Left ventricle myocardium inferior (tissue), 1 donor: ENCODE measurements at regions not wholly inside any gene's neighbourhood (a gene's known extent, or its start where the extent isn't known, plus 50 kb on each side); places are given as distances from the start of the nearest gene placed in this dataset.

ENCODE experiments used
- DNase-seq: peaks from one replicate; pipeline ENCODE4 v3.0.0-alpha.2; 2020
- H3K27ac ChIP-seq: fragments of 200-600 bp; replicated peaks from 2 replicates; pipeline ENCODE4 v1.8.0; 2021
- H3K27me3 ChIP-seq: fragments of 200-600 bp; 2 replicates; pipeline ENCODE4 v1.8.0; 2021; ENCODE audit warnings: low read depth
- H3K36me3 ChIP-seq: fragments of 200-600 bp; 2 replicates; pipeline ENCODE4 v1.8.0; 2021
- H3K4me1 ChIP-seq: fragments of 200-600 bp; 2 replicates; pipeline ENCODE4 v1.8.0; 2021
- H3K4me3 ChIP-seq: fragments of 200-600 bp; 2 replicates; pipeline ENCODE4 v1.8.0; 2021; ENCODE audit warnings: mild to moderate bottlenecking, moderate library complexity
- H3K9me3 ChIP-seq: fragments of 200-600 bp; replicated peaks from 2 replicates; pipeline ENCODE4 v1.8.0; 2021
- CTCF ChIP-seq: fragments of 200-600 bp; IDR thresholded peaks from 2 replicates; pipeline ENCODE4 v1.8.0; 2021; ENCODE audit warnings: antibody characterized with exemption, mild to moderate bottlenecking, borderline replicate concordance
- intact Hi-C: fragments of 100-400 bp; cut with micrococcal nuclease; formaldehyde crosslinking; loops from one replicate; pipeline ENCODE4 v1.11.0; 2022
- donor health status: DM: no; HTN: yes; CAD: no; lungs with severe emphysema.

- Histone ChIP-seq H3K27ac (no peak overlapping the region), H3K4me3 (no peak overlapping the region), H3K4me1 (no peaks in the 10 kb centered on the region), H3K27me3 (no peaks in the 10 kb centered on the region), H3K9me3 (peaks cover 10% of the 10 kb centered on the region), H3K36me3 (no peaks in the 10 kb centered on the region)
- no peak for TF ChIP-seq CTCF
- DNase-seq = no peak
- intact Hi-C loops = no loop called here
These were observed 896.1 kb upstream of the LCORL start for GRCh38 chr4:18917689-18918088.

- Histone ChIP-seq H3K9me3 (peaks cover 19% of the 10 kb centered on the region), H3K4me3 (no peak overlapping the region), H3K4me1 (no peaks in the 10 kb centered on the region), H3K27ac (no peak overlapping the region), H3K27me3 (no peaks in the 10 kb centered on the region), H3K36me3 (no peaks in the 10 kb centered on the region)
- intact Hi-C loops = no loop called here
- no peak for TF ChIP-seq CTCF
- DNase-seq = no peak
These were observed 892.6 kb upstream of the LCORL start for GRCh38 chr4:18914182-18914581.

DNA sequence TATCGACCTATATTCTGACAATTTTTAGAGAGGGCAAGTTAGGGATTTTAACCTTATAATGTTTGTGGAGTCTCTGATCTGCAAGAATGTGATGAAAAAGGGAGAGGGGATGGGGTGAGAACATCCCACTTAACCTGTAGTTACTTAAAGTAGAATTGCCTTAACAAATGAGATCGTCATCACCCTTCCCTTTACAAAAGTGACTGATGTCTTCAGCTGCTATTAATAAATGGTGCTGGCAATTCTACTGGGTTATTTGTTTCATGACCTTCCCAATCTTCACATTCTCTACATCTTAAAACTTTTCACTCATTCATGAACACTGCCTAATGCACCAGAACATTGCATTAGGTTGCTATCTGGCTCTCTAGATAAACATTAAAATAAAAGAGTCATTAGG lies 873.4 kb upstream of the LCORL start:
- Histone ChIP-seq H3K27ac (no peak overlapping the region), H3K4me3 (no peak overlapping the region), H3K36me3 (no peaks in the 10 kb centered on the region), H3K9me3 (no peaks in the 10 kb centered on the region), H3K4me1 (no peaks in the 10 kb centered on the region), H3K27me3 (no peaks in the 10 kb centered on the region)
- intact Hi-C loops = no loop called here
- DNase-seq = no peak
- TF ChIP-seq CTCF = no peak

GRCh38 chr4:18882468-18882867 lies 860.9 kb upstream of the LCORL start:
- Histone ChIP-seq H3K4me3 (no peak overlapping the region), H3K9me3 (no peaks in the 10 kb centered on the region), H3K36me3 (no peaks in the 10 kb centered on the region), H3K4me1 (peaks cover 22% of the 10 kb centered on the region), H3K27ac (no peak overlapping the region), H3K27me3 (no peaks in the 10 kb centered on the region)
- DNase-seq = no peak
- no peak for TF ChIP-seq CTCF
- intact Hi-C loops = no loop called here

DNA sequence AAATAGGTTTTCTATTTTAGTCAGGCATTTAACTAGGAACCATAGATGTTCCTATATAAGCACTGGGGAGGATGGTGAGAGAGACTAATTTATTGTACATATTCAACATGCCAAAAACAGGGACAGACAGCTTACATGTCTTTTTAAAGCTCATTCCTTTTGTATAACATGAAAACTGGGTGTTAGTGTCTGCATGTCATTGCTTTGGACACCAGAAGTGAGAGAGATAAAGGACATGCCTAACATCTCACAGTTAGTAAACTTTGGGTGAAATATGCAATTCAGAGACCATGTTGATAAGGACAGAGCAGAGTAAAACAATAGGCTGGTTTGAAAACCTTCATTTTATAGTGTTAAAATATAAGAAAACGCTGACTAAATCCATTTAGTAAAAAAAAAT lies 860.0 kb upstream of the LCORL start:
- no peak for TF ChIP-seq CTCF

DNA sequence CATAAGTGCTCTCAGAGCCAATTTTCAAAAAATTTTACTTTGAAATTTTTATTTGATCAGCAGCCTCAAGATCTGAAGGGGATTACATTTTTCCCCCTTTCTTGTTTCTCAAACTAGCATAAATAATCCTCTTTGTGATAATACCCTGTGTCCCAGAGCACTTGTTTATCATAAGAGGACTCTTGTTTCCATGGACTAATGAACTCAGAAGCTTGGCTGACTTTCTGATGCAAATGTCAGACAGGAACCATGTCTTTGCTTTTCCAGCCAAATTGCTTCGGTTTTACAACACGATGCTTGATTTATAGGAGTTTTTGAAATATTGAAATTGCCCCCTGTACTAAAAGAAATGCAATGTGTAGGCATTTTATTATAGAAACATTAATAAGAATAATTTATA lies 859.3 kb upstream of the LCORL start:
- H3K27me3 ChIP-seq = no peaks in the 10 kb centered on the region
- no peak for TF ChIP-seq CTCF
- intact Hi-C loops = no loop called here

More for the DNA sequence above, 860.0 kb upstream of the LCORL start:
- Histone ChIP-seq H3K27ac (no peak overlapping the region), H3K4me1 (peaks cover 22% of the 10 kb centered on the region), H3K9me3 (no peaks in the 10 kb centered on the region), H3K27me3 (no peaks in the 10 kb centered on the region), H3K36me3 (no peaks in the 10 kb centered on the region), H3K4me3 (no peak overlapping the region)
- DNase-seq = no peak
- intact Hi-C loops = no loop called here

More for the DNA sequence above, 859.3 kb upstream of the LCORL start:
- Histone ChIP-seq H3K4me1 (peaks cover 22% of the 10 kb centered on the region), H3K36me3 (no peaks in the 10 kb centered on the region), H3K9me3 (no peaks in the 10 kb centered on the region), H3K4me3 (no peak overlapping the region), H3K27ac (no peak overlapping the region)
- no peak for DNase-seq
